HG03108 (cell line): ENCODE measurements at regions not wholly inside any gene's neighbourhood (a gene's known extent, or its start where the extent isn't known, plus 50 kb on each side); places are given as distances from the start of the nearest gene placed in this dataset.

Experiments
- ATAC-seq: cut with Tn5 transposase; IDR thresholded peaks from one replicate; pipeline ENCODE4 v1.9.1; 2021; ENCODE audit warnings: moderate library complexity; ENCODE audit not compliant: unreplicated experiment

- ATAC-seq, result no peak
Measured at GRCh38 chr20:11032611-11033010, 358.8 kb upstream of the JAG1 start.

DNA sequence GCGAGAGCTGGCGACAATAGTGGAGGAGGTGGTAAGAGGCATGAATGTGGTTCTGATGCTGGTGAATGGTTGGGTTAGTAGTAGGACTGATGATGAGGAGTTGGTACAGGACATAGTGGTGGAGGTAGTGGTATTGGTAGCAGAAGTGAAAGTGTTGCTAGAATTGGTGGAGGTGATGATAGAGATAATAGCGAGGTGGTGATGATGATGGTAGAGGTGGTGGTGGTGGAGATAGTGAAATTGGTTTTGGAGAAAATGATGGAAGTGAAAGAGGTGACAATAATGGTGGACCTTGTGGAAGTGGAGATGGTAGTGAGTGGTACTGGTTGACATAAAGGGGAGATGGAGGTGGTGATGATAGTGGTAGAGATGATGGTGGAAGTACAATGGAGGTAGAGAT is 360.2 kb upstream of the JAG1 start:
- no peak for ATAC-seq

DNA sequence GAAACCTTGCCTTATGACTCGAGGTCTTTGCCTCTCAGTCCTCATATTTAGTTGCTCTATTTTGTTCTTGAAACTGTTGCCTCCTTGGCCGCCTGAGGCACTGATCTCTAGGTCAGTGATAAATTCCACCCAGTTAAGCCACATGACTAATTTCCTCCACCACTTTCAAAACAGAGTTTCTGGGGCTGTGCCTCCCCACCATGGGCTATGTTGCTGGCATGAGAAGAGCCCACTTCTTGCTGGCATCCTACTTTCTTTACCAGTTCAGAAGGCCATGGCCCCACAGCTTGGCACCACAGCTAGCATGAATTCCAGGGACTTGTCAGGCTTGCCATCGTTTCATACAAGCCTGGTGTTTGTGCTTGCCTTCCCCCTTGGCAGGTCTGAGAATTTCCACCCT is 361.4 kb upstream of the JAG1 start:
- no peak for ATAC-seq

DNA sequence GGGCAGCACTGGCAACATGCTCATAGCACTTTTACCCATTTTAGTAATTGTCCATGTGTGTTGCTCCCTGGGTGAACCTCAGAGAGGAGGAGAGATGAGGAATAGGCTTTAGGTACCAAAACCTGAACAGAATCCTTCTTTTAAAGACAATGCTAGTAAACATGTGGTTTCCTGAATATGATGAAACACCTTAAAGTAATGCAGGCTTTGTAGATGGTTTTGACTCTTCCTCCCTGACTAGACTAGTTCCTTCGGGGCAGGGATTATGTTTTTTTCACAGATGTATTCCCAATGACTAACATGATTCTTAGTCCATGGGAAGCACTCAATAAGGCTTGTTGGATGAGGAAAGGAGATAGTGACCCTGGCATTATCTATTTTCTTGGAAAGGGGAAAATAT is 367.6 kb upstream of the JAG1 start:
- ATAC-seq, result no peak

DNA sequence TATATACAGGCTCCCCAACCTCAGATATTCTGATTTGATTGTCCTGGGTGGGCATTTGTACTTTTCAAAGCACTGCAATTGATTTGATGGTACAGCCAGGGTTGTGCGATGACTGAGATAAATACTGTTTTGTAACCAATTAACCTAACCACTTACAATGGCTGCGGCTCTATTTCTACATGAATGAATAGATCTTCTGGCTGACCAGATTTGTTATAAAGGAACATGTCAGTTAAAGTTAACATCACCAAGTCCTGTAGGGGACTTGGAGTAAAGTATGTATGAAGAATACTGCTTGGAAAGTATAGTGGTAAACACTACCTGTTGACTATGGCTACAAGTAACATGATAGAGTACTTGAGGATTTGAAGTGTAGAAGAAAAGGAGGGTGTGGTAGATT is 369.2 kb upstream of the JAG1 start:
- no peak for ATAC-seq

- no peak for ATAC-seq
Measured at GRCh38 chr20:11044561-11044960, 370.8 kb upstream of the JAG1 start.

DNA sequence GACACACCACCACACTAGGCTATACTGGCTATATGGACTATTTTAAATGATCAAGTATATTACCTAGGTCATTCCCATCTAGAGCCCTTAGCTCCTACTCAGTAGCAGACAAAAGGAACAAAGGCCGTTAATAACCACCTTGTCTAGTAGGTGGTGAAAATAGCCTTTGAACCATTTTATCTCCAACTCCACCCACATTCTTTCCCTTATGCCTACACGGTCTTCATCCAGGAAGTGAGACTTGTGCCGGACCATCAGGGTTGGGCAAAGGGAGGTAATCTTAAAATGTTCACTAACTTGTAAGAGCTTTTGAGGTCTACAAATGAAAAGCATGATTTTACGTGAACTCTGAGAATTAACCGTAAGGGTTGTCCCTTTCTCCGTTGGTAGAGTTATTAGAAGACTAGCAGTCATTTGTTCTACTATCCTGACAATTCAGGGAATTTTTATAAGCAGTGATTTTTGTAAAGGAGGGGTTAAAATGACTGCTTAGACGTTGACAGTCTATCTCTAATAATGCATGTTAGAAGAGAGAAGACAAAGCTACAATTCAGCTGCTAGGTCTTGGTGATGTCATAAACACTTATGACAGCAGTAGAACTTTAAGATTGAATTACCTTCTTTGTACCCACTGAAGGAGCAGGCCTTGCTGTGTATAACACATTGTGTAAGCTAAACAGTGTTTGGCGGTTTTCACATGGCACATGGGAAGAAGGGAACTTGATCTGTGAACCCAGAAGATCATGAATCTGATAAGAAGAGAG is 371.8 kb upstream of the JAG1 start:
- ATAC-seq, result no peak

- no peak for ATAC-seq
Measured at GRCh38 chr20:11047559-11047958, 373.8 kb upstream of the JAG1 start.

GRCh38 chr20:11048739-11049138 is 374.9 kb upstream of the JAG1 start:
- no peak for ATAC-seq

DNA sequence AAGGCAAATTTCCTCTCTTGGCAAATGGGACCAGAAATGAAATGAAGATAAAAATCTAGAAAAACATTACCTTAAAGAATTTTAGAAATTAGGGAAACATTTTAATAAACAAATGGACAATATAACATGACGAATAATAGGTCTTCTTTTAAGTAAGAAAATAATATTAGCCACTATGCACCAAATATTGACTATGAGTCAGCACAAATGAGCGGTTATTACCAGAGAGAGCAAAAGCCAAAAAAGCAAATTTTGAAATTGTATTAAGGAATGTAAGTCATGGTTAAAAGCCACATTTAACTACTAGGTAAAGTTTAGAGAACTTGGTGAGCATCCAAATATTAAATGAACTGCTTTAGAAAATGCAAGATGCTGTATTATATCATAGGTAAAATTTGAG is 376.6 kb upstream of the JAG1 start:
- no peak for ATAC-seq

- no peak for ATAC-seq
Measured at GRCh38 chr20:11051136-11051535, 377.3 kb upstream of the JAG1 start.

- no peak for ATAC-seq
Measured at GRCh38 chr20:11053310-11053709, 379.5 kb upstream of the JAG1 start.

DNA sequence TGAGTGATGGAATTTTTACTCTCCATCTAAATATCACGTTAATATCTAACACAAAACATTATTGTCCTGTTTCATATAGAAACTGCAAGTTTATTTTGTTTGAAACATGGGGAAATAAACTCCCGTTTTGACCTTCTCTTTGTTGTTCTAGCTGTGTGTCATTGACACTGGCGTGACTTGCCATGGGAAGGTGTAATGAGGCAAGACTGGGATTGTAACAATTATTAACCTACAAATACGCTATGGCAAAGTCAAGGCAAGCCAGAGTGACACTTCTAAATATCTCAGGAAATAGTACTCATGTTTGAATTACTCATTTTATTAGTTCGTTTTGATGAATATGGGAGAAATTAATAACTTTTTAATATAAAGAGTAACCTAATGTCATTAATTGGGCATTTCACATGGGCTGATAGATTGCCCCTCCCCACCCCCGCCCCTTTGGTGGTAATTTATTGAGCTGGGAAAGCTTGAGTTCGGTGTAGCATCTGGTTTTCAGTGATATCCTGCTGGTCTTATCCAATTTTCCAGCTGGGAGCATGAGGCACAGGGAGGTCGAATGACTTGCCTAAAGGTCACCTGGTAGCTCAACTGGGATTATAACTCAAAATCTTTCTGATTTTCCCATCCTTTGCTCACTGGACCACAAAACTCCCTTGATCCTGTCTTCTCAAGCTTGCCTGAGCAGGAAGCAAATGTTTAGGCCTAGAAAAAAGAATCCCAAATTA is 380.6 kb upstream of the JAG1 start:
- no peak for ATAC-seq

DNA sequence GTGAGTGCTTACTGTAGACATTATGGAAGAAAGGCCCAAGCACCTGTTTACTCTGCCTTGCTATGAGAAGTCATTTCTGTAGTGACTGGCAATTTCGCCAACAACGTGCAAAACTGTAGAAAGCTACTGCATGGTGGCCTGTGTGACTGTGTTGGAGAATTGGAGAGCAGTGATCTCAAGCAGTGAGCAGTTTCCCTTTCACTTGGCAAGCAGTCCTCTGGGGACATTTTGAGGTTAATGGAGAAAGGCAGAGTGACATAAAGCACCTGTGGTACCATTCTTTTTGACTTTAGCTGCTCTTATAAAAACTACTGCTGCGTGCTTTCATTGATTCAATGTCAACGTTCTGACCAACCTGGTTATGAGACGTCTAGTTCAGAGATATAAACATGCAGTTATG is 382.6 kb upstream of the JAG1 start:
- ATAC-seq, result no peak

GRCh38 chr20:11057624-11058023 is 383.8 kb upstream of the JAG1 start:
- no peak for ATAC-seq

- ATAC-seq, result no peak
Measured at GRCh38 chr20:11059659-11060058, 385.9 kb upstream of the JAG1 start.

GRCh38 chr20:11060423-11061185 is 386.8 kb upstream of the JAG1 start:
- no peak for ATAC-seq

DNA sequence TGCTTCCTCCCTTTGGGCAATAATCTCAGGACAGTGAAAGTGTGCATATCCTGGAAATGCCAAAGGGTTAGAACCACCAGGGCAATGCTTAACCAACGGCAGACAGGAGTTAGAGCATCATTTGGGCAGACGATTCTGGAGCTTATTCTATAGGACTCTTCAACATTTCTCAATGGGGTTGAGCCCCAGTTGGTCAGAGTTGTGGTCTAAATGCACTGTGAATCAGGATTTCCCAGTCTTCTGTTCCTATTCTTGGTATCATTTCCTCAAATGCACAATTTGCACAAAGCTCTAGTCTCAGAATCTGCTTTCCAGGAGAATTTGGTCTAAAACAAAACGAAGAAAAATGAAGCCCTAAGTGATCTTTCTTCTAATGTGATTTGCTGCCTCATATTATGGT is 389.6 kb upstream of the JAG1 start:
- no peak for ATAC-seq

DNA sequence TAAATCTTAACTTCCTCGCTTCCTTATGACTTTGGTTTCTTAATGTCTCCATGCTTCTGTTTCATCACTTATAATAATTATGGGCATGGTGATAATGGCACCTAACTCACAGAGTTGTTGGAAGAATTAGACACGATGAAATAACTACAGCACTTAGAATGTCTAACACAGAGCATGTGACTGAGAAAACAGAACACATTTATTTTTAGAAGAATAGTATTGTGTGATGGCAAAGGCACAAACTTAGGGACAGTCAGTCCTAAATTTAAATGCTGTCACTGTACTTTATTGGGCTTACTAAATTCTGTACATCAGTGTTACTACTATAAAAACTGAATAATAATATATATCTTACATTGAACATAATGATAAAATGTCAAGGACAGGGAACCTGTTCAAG is 391.1 kb upstream of the JAG1 start:
- ATAC-seq, result no peak

GRCh38 chr20:11067359-11067758 is 393.6 kb upstream of the JAG1 start:
- ATAC-seq, result no peak

DNA sequence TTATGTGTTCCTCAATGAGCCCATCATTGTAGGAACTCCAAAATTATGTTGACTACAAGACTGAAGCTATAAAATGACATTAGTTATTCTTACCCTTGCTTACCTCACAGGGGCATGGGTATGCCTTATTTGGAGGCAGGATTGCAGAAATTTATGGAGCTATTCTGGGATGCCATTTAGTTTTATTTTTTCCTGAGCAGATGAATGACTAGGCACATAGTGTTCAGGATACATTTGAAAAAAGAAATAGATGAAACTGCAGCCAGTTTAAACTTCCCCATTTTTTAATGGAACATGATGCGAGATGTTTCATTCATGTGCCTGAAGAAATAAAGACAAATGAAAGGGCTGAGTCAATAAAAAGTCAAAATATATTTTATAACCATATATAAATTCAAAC is 399.2 kb upstream of the JAG1 start:
- ATAC-seq, result no peak
